Karpas-422 (cell line): ENCODE measurements at regions not wholly inside any gene's neighbourhood (a gene's known extent, or its start where the extent isn't known, plus 50 kb on each side); places are given as distances from the start of the nearest gene placed in this dataset.

ENCODE experiments used
- DNase-seq: peaks from one replicate; pipeline ENCODE4 v3.0.0-alpha.2; 2015
- H2AFZ ChIP-seq: fragments of 200-600 bp; sonication (generic); 2 replicates; pipeline ENCODE4 v1.6.1; 2014; ENCODE audit warnings: antibody characterized with exemption, low read length, mixed read lengths
- H3K27ac ChIP-seq: fragments of 200-600 bp; sonication (generic); 2 replicates; pipeline ENCODE4 v1.5.1; 2014; ENCODE audit warnings: mild to moderate bottlenecking, low read length, moderate library complexity
- H3K27me3 ChIP-seq: fragments of 200-600 bp; sonication (generic); 2 replicates; pipeline ENCODE4 v1.6.1; 2014; ENCODE audit warnings: low read length, mixed read lengths
- H3K36me3 ChIP-seq: fragments of 200-600 bp; sonication (generic); 2 replicates; pipeline ENCODE4 v1.6.1; 2014; ENCODE audit warnings: low read length, mixed read lengths; ENCODE audit not compliant: insufficient read depth
- H3K4me1 ChIP-seq: fragments of 200-600 bp; sonication (generic); 2 replicates; pipeline ENCODE4 v1.6.1; 2014; ENCODE audit warnings: mild to moderate bottlenecking, low read length, mixed read lengths
- H3K4me2 ChIP-seq: fragments of 200-600 bp; sonication (generic); 2 replicates; pipeline ENCODE4 v1.6.1; 2014; ENCODE audit warnings: low read length, low read depth, mild to moderate bottlenecking; ENCODE audit not compliant: poor library complexity, severe bottlenecking
- H3K4me3 ChIP-seq: fragments of 200-600 bp; sonication (generic); 2 replicates; pipeline ENCODE4 v1.5.1; 2014; ENCODE audit warnings: mild to moderate bottlenecking, antibody characterized with exemption, low read length, mixed read lengths
- H3K79me2 ChIP-seq: fragments of 200-600 bp; sonication (generic); 2 replicates; pipeline ENCODE4 v1.6.1; 2014; ENCODE audit warnings: mild to moderate bottlenecking, low read length, mixed read lengths
- H3K9ac ChIP-seq: fragments of 200-600 bp; sonication (generic); 2 replicates; pipeline ENCODE4 v1.6.0; 2014; ENCODE audit warnings: low read length
- H3K9me2 ChIP-seq: fragments of 200-600 bp; sonication (generic), shearing (Covaris generic); replicated peaks from 2 replicates; pipeline ENCODE4 v1.6.0; 2014; ENCODE audit warnings: mild to moderate bottlenecking, low read length, moderate library complexity; ENCODE audit not compliant: insufficient read depth
- H3K9me3 ChIP-seq: fragments of 300-700, 200-600 bp; sonication (generic); 2 replicates; pipeline ENCODE4 v1.6.1; 2014; ENCODE audit warnings: low read length, mixed read lengths
- H4K20me1 ChIP-seq: fragments of 200-600 bp; sonication (generic); 2 replicates; pipeline ENCODE4 v1.6.1; 2014; ENCODE audit warnings: mild to moderate bottlenecking, antibody characterized with exemption, low read length, low read depth; ENCODE audit not compliant: insufficient read depth

DNA sequence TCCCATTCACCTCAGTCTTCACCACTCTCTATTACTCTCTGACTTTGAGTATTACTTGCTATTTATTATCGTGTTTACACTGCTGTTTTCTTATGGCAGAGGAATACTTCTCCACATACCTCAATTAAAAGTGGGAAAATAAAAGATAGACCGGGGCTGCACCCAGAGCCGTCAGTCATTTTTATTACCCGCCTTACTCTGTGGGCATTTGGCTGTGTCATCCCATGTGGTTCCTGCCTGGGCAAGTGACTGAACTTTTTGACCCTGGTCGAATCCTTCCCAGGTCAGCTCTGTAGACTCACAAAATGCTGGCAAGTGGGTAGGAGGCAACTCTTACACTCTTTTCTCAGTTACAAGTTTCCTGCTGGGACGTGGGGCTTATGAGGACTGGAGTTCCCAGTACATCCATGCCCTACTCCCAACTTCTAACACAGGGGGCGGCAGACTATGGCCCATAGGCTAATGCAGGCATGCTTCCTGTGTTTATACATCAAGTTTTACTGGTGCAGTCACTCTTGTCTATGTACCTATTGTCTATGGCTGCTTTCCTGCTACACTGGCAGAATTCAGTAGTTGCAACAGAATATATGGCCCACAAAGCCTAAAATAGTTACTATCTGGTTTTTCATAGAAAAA, 69.5 kb upstream of the KCND3 start:
- no peaks in the 10 kb centered on the region for H3K9me3 ChIP-seq
- H3K36me3 ChIP-seq = no peaks in the 10 kb centered on the region
- H4K20me1 ChIP-seq = no peaks in the 10 kb centered on the region
- no peak overlapping the region for H3K27ac ChIP-seq
- H3K4me3 ChIP-seq = no peak overlapping the region
- no peak for DNase-seq
- no peak overlapping the region for H2AFZ ChIP-seq
- no peak overlapping the region for H3K4me2 ChIP-seq
- H3K79me2 ChIP-seq = no peaks in the 10 kb centered on the region
- H3K9me2 ChIP-seq = no peaks in the 10 kb centered on the region
- no peaks in the 10 kb centered on the region for H3K27me3 ChIP-seq
- H3K9ac ChIP-seq = no peak overlapping the region
- H3K4me1 ChIP-seq = peaks cover 5% of the 10 kb centered on the region

DNA sequence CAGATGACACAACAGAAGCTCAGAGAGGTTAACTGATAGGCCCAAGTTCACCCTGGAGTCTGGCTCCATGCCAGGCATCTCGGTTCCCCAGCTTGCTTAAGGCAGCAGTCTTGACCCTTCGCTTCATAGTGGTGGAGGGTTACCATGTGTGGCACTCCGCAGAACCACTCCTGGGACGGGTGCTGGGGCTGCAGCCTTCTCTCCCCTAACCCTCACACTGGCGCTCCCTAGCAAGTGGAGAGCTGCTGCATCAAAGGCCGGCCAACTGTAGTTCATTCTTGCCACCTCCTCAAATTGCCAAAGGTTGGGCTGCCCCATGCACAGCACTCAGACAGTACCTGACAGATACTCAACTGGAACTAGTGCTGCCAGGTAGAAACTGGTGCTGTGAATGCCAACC, 70.2 kb upstream of the KCND3 start:
- no peaks in the 10 kb centered on the region for H3K9me3 ChIP-seq
- DNase-seq = no peak
- H3K4me3 ChIP-seq = no peak overlapping the region
- no peaks in the 10 kb centered on the region for H3K79me2 ChIP-seq
- no peaks in the 10 kb centered on the region for H3K27me3 ChIP-seq
- H4K20me1 ChIP-seq = no peaks in the 10 kb centered on the region
- H3K36me3 ChIP-seq = no peaks in the 10 kb centered on the region
- H3K9me2 ChIP-seq = no peaks in the 10 kb centered on the region
- no peak overlapping the region for H3K9ac ChIP-seq
- H3K27ac ChIP-seq = no peak overlapping the region
- H3K4me1 ChIP-seq = peaks cover 5% of the 10 kb centered on the region
- no peak overlapping the region for H3K4me2 ChIP-seq
- H2AFZ ChIP-seq = no peak overlapping the region

DNA sequence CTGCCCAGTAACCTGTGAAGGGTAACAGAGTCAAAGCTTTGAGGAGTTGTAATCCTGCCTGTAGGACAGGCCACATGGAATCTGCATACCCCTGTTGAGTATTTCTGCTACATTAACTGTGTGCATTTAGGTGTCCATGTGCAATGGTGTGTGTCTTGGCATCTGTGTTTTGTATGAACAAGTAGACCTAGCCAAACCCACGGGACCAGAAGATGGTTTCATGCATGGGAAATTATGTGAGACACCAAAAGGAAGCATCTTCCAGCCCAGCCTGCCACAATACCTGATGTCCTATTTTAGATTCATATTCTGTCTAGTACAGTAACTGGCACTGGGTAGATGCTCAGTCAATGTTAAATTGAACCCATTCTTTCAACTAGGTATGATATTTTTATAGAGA, 70.8 kb upstream of the KCND3 start:
- H3K36me3 ChIP-seq = no peaks in the 10 kb centered on the region
- H3K4me2 ChIP-seq = no peak overlapping the region
- H2AFZ ChIP-seq = no peak overlapping the region
- H4K20me1 ChIP-seq = no peaks in the 10 kb centered on the region
- no peak overlapping the region for H3K27ac ChIP-seq
- no peaks in the 10 kb centered on the region for H3K79me2 ChIP-seq
- DNase-seq = no peak
- H3K4me3 ChIP-seq = no peak overlapping the region
- no peak overlapping the region for H3K9ac ChIP-seq
- no peaks in the 10 kb centered on the region for H3K27me3 ChIP-seq
- no peaks in the 10 kb centered on the region for H3K9me2 ChIP-seq
- peaks cover 5% of the 10 kb centered on the region for H3K4me1 ChIP-seq
- no peaks in the 10 kb centered on the region for H3K9me3 ChIP-seq

DNA sequence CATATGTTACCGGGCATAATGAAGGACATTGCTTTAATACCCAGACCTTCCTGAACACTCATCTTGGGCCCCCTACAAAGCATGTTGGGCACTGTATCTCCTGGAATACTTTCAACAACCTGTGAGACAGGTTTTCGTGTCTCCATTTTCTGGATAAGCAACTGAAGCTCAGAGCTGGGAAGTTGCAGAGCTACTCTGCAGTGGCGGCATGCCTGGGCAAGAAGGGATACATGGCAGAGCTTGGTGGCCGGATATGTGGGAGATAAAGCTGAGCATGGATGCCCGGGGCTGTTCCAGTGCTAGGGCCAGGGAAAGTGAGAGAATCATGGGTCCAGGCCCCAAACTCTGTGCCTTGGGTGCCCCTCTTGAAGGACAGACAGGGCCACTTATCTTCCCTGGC, 71.6 kb upstream of the KCND3 start:
- no peaks in the 10 kb centered on the region for H3K9me2 ChIP-seq
- no peaks in the 10 kb centered on the region for H4K20me1 ChIP-seq
- no peak for DNase-seq
- H3K4me2 ChIP-seq = no peak overlapping the region
- no peaks in the 10 kb centered on the region for H3K9me3 ChIP-seq
- no peak overlapping the region for H3K27ac ChIP-seq
- H3K27me3 ChIP-seq = no peaks in the 10 kb centered on the region
- no peaks in the 10 kb centered on the region for H3K79me2 ChIP-seq
- peaks cover 5% of the 10 kb centered on the region for H3K4me1 ChIP-seq
- H3K36me3 ChIP-seq = no peaks in the 10 kb centered on the region
- H3K9ac ChIP-seq = no peak overlapping the region
- no peak overlapping the region for H3K4me3 ChIP-seq
- H2AFZ ChIP-seq = no peak overlapping the region

DNA sequence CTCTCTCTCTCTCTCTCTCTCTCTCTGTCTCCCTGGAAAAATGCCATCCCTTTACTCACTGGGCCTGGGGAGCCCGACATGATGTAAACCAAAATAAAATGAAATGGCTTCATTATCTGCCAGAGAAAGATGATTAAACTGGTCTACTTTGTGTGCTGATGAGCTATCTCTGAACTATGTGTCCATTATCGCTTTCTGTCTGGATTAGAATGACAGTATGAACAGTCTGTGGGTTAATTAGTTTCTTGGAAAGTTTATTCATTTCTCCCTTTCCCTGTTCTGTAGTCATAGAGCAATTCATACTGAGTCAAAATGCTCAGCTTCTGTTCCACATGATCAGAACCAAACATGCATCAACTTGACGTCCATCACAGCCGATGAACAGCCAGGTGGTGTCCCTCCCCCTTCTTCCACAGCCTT, 72.4 kb upstream of the KCND3 start:
- Histone ChIP-seq H3K27me3 (no peaks in the 10 kb centered on the region), H3K4me2 (no peak overlapping the region), H3K27ac (no peak overlapping the region), H4K20me1 (no peaks in the 10 kb centered on the region), H3K9ac (no peak overlapping the region), H3K9me2 (no peaks in the 10 kb centered on the region), H3K9me3 (no peaks in the 10 kb centered on the region), H2AFZ (no peak overlapping the region), H3K4me1 (peaks cover 5% of the 10 kb centered on the region), H3K36me3 (no peaks in the 10 kb centered on the region), H3K4me3 (no peak overlapping the region), H3K79me2 (no peaks in the 10 kb centered on the region)
- no peak for DNase-seq

DNA sequence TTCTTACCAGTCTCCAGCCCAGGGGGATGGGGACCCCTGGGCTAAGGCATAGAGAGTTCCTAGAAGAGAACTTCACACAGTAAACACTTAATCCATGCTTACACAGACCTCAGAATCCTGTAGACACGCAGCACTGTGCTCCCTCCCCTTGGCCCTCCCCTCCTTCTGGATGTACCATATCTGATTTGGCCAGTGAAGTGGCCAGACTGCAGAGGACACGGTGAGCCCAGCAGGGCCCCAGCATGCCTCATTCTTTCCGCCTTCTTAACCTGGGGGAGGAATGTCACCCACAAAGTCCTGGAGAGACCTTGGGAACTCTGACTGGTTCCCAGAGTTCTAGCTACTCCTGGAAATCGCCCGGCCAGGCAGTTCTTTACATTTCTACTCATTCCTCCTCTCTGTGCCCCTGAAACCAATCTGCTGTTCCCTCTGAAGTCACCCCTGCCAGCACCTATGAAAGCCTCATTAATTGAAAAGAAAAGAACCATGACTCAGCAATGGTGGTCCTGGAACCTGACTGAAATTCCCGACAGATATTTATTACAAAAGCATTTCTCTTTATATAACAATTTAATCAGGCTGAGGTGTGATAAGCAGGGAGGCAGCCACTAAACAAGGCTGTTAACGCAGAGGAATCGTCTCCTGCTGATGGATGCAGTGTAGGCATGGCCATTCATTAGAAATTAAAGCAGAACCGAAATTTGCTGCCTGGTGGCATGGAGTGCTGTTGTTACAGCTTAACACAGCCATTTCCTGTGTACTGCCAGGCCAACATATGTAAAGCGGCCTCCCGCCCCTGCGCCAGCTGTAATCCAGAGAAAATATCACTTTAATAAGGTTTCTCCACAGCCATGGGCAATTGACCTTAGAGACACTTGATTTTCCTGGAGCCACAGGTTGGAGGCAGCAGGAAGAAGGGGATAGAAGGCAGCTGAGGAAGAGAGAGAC, 74.6 kb upstream of the KCND3 start:
- Histone ChIP-seq H3K27me3 (no peaks in the 10 kb centered on the region), H3K9me3 (no peaks in the 10 kb centered on the region), H4K20me1 (no peaks in the 10 kb centered on the region), H3K9ac (no peak overlapping the region), H3K79me2 (no peaks in the 10 kb centered on the region), H3K36me3 (no peaks in the 10 kb centered on the region), H3K9me2 (no peaks in the 10 kb centered on the region), H3K4me1 (peaks cover 5% of the 10 kb centered on the region), H3K4me3 (no peak overlapping the region), H3K4me2 (no peak overlapping the region), H3K27ac (no peak overlapping the region), H2AFZ (no peak overlapping the region)
- no peak for DNase-seq

DNA sequence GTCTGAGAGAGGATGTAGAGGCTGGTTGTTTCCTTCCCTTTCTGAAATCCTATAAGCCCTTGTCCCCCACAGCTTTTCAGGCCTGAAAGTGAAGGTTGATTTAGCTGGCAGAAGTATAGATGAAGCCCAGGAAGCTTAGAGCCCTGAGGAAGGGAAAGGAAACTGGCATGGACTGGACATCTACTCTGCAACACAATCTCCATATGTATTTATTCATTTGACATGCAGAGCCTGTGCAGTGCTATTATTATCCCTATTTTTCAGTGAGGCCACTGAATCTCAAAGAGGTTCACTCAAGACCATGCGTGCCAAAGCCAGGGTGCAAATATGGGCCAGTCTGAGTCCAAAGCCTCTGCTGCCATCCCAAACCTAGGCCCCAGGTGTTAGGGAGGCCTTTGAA, 78.5 kb upstream of the KCND3 start:
- no peak for DNase-seq
- Histone ChIP-seq H3K9ac (no peak overlapping the region), H3K4me1 (no peaks in the 10 kb centered on the region), H3K27ac (no peak overlapping the region), H3K4me2 (no peak overlapping the region), H3K36me3 (no peaks in the 10 kb centered on the region), H3K9me2 (no peaks in the 10 kb centered on the region), H4K20me1 (no peaks in the 10 kb centered on the region), H3K27me3 (no peaks in the 10 kb centered on the region; the same call in 1 of the 2 replicates), H3K9me3 (no peaks in the 10 kb centered on the region; the same call in 1 of the 2 replicates), H3K4me3 (no peak overlapping the region), H3K79me2 (no peaks in the 10 kb centered on the region), H2AFZ (no peak overlapping the region)

DNA sequence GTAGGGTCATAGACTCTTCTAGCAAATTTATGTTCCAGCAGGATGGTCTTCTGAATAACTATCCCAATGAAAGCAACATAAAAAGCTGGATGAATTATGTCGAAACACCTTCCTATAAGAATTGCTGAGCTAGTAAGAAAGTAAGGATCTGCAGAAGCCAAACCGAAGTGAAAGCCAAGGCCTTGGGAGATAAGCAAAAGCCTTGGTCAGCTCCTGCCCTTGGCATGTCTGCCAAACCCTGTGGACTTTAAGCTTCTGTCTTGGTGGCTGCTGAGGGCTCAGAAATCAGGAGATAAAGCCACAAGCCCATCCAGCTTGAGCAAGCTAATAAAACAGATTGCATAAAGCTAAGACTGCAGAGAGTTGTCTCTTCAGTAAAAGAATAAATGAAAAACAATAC, 81.2 kb upstream of the KCND3 start:
- DNase-seq = no peak
- no peak overlapping the region for H3K27ac ChIP-seq
- H4K20me1 ChIP-seq = no peaks in the 10 kb centered on the region
- no peak overlapping the region for H2AFZ ChIP-seq
- H3K9me2 ChIP-seq = no peaks in the 10 kb centered on the region
- H3K4me3 ChIP-seq = no peak overlapping the region
- H3K9ac ChIP-seq = no peak overlapping the region
- no peaks in the 10 kb centered on the region; the same call in 1 of the 2 replicates for H3K27me3 ChIP-seq
- no peaks in the 10 kb centered on the region for H3K4me1 ChIP-seq
- H3K9me3 ChIP-seq = no peaks in the 10 kb centered on the region; the same call in 1 of the 2 replicates
- no peaks in the 10 kb centered on the region for H3K79me2 ChIP-seq
- H3K4me2 ChIP-seq = no peak overlapping the region
- no peaks in the 10 kb centered on the region for H3K36me3 ChIP-seq
